IMR-90 (cell line): ENCODE measurements at regions not wholly inside any gene's neighbourhood (a gene's known extent, or its start where the extent isn't known, plus 50 kb on each side); places are given as distances from the start of the nearest gene placed in this dataset.

ENCODE experiments used
- ATAC-seq: fragments of 200-7000 bp; cut with Tn5 transposase; 2 replicates; pipeline ENCODE4 v1.9.1; 2020; ENCODE audit warnings: low read depth, mild to moderate bottlenecking, moderate library complexity
- BruUV-seq: library from RNA; stranded (reverse); fragments of 400-500 nt; replicated peaks from 2 replicates; lab custom pipeline; 2021; lab: Mats Ljungman, UMichigan
- CTCF ChIA-PET: fragments of 300-600 bp; formaldehyde crosslinking; extraction: SDS; loops from one replicate; lab custom pipeline; 2021; ENCODE audit warnings: antibody characterized with exemption; lab: Yijun Ruan, JAX
- POLR2A ChIA-PET: fragments of 300-600 bp; sonication (Branson Sonifier 250); formaldehyde crosslinking; loops from one replicate; lab custom pipeline; 2022; ENCODE audit warnings: antibody characterized with exemption; ENCODE audit not compliant: unreplicated experiment; lab: Charles Lee
- DNase-seq: peaks from one replicate; pipeline ENCODE4 v3.0.0; 2013
- H2AFZ ChIP-seq: replicated peaks from 2 replicates; pipeline ENCODE3; 2013; ENCODE audit warnings: low read length, mild to moderate bottlenecking; ENCODE audit not compliant: poor library complexity
- H2AK5ac ChIP-seq: 2 replicates; pipeline ENCODE4 v1.6.1; 2013; ENCODE audit warnings: low read depth, low read length, inconsistent platforms
- H2AK9ac ChIP-seq: replicated peaks from 2 replicates; pipeline ENCODE3; 2013; ENCODE audit warnings: mild to moderate bottlenecking, low read depth, low read length, moderate library complexity; ENCODE audit not compliant: poor library complexity
- H2BK120ac ChIP-seq: 2 replicates; pipeline ENCODE4 v1.6.1; 2013; ENCODE audit warnings: low read depth, low read length, inconsistent platforms
- H2BK15ac ChIP-seq: 3 replicates; pipeline ENCODE4 v1.6.1; 2013; ENCODE audit warnings: low read depth, low read length, inconsistent platforms
- H2BK20ac ChIP-seq: 2 replicates; pipeline ENCODE4 v1.6.1; 2013; ENCODE audit warnings: low read depth, mild to moderate bottlenecking, inconsistent platforms, low read length, moderate library complexity
- H2BK5ac ChIP-seq: 2 replicates; pipeline ENCODE4 v1.6.1; 2013; ENCODE audit warnings: mild to moderate bottlenecking, low read depth, low read length, inconsistent platforms; ENCODE audit not compliant: poor library complexity, severe bottlenecking
- H3K14ac ChIP-seq: replicated peaks from 2 replicates; pipeline ENCODE4 v1.6.1; 2013; ENCODE audit warnings: low read depth, low read length, inconsistent platforms
- H3K18ac ChIP-seq: 2 replicates; pipeline ENCODE4 v1.6.1; 2013; ENCODE audit warnings: low read depth, low read length, control low read depth
- H3K23ac ChIP-seq: 2 replicates; pipeline ENCODE4 v1.6.1; 2013; ENCODE audit warnings: low read depth, low read length, inconsistent platforms
- H3K27ac ChIP-seq: 2 replicates; pipeline ENCODE4 v1.5.1; 2013; ENCODE audit warnings: mild to moderate bottlenecking, control low read depth, low read length; ENCODE audit not compliant: insufficient read depth
- H3K27me3 ChIP-seq: 2 replicates; pipeline ENCODE4 v1.6.1; 2013; ENCODE audit warnings: low read length; ENCODE audit not compliant: control insufficient read depth, insufficient read depth
- H3K36me3 ChIP-seq: 2 replicates; pipeline ENCODE4 v1.6.1; 2013; ENCODE audit warnings: low read length, mixed read lengths; ENCODE audit not compliant: control insufficient read depth, insufficient read depth
- H3K4ac ChIP-seq: 2 replicates; pipeline ENCODE4 v1.6.1; 2013; ENCODE audit warnings: low read depth, low read length, inconsistent platforms
- H3K4me1 ChIP-seq: 2 replicates; pipeline ENCODE4 v1.6.1; 2013; ENCODE audit warnings: low read length, mixed read lengths; ENCODE audit not compliant: control insufficient read depth, insufficient read depth
- H3K4me2 ChIP-seq: 2 replicates; pipeline ENCODE4 v1.6.1; 2013; ENCODE audit warnings: low read depth, mild to moderate bottlenecking, control low read depth, low read length, moderate library complexity
- H3K4me3 ChIP-seq: 2 replicates; pipeline ENCODE4 v1.5.1; 2013; ENCODE audit warnings: low read depth, mild to moderate bottlenecking, control low read depth, low read length, moderate library complexity; ENCODE audit not compliant: insufficient read depth
- H3K56ac ChIP-seq: 2 replicates; pipeline ENCODE4 v1.6.1; 2013; ENCODE audit warnings: low read length, inconsistent platforms; ENCODE audit not compliant: insufficient read depth; ENCODE audit errors: extremely low read depth
- H3K79me1 ChIP-seq, 2 experiments: 2 replicates each; pipeline ENCODE4 v1.6.1; 2013; ENCODE audit warnings: low read length in 2 of 2, inconsistent platforms in 1 of 2, low read depth in 1 of 2
- H3K9ac ChIP-seq: 2 replicates; pipeline ENCODE4 v1.6.1; 2013; ENCODE audit warnings: low read depth, low read length, control low read depth
- H3K9me1 ChIP-seq: 2 replicates; pipeline ENCODE4 v1.6.1; 2013; ENCODE audit warnings: low read length, inconsistent platforms; ENCODE audit not compliant: insufficient read depth
- H3K9me3 ChIP-seq: 2 replicates; pipeline ENCODE4 v1.6.1; 2013; ENCODE audit warnings: low read length; ENCODE audit not compliant: control insufficient read depth, insufficient read depth
- H4K20me1 ChIP-seq: 2 replicates; pipeline ENCODE4 v1.6.1; 2013; ENCODE audit warnings: low read length, inconsistent platforms; ENCODE audit not compliant: insufficient read depth
- H4K5ac ChIP-seq: 2 replicates; pipeline ENCODE4 v1.6.1; 2013; ENCODE audit warnings: mild to moderate bottlenecking, low read depth, low read length, control low read depth
- H4K8ac ChIP-seq, 2 experiments: 2 replicates each; pipeline ENCODE4 v1.6.1; 2013; ENCODE audit warnings: low read depth in 2 of 2, low read length in 2 of 2, control low read depth in 1 of 2, inconsistent platforms in 1 of 2
- H4K91ac ChIP-seq: 2 replicates; pipeline ENCODE4 v1.6.1; 2013; ENCODE audit warnings: low read depth, low read length, inconsistent platforms; ENCODE audit not compliant: insufficient read depth
- BHLHE40 ChIP-seq: fragments of 150-350 bp; IDR thresholded peaks from 2 replicates; pipeline ENCODE4 v1.6.1; 2016; ENCODE audit warnings: mild to moderate bottlenecking, low read depth, low read length
- CEBPB ChIP-seq: IDR thresholded peaks from 2 replicates; pipeline ENCODE4 v1.6.1; 2012; ENCODE audit warnings: low read depth, low read length, improper control_type of control experiment
- CHD1 ChIP-seq: IDR thresholded peaks from 2 replicates; pipeline ENCODE4 v1.6.1; 2012; ENCODE audit warnings: low read depth, low read length, improper control_type of control experiment
- ELK1 ChIP-seq: fragments of 150-350 bp; IDR thresholded peaks from 2 replicates; pipeline ENCODE4 v1.6.1; 2016; ENCODE audit warnings: low read depth, mild to moderate bottlenecking, low read length, moderate library complexity, borderline replicate concordance
- FOS ChIP-seq: fragments of 150-350 bp; IDR thresholded peaks from 2 replicates; pipeline ENCODE4 v1.6.1; 2016; ENCODE audit warnings: low read depth, low read length
- MAFK ChIP-seq: IDR thresholded peaks from 2 replicates; pipeline ENCODE4 v1.6.1; 2012; ENCODE audit warnings: low read depth, low read length, improper control_type of control experiment
- MAZ ChIP-seq: IDR thresholded peaks from 2 replicates; pipeline ENCODE4 v1.6.1; 2012; ENCODE audit warnings: low read depth, mild to moderate bottlenecking, low read length, improper control_type of control experiment, moderate library complexity, borderline replicate concordance
- NFE2L2 ChIP-seq: fragments of 150-350 bp; IDR thresholded peaks from 2 replicates; pipeline ENCODE4 v1.6.1; 2016; ENCODE audit warnings: low read depth, mild to moderate bottlenecking, low read length
- USF2 ChIP-seq: fragments of 150-350 bp; IDR thresholded peaks from 2 replicates; pipeline ENCODE4 v1.6.1; 2017; ENCODE audit warnings: mild to moderate bottlenecking, antibody characterized with exemption, low read length, low read depth
- WGBS, 2 experiments: methylation state at CpG; one replicate each; pipeline versions ENCODE4 v1.1.5 to v1.1.7; 2013; ENCODE audit warnings: missing lambda C conversion rate in 2 of 2; ENCODE audit not compliant: insufficient read length in 1 of 2; ENCODE audit errors: extremely low coverage in 2 of 2; 5-methylcytosine and 5-hydroxymethylcytosine counted together
- dilution Hi-C: fragments of 300-500 bp; cut with HindIII; formaldehyde crosslinking; loops from one replicate; pipeline ENCODE4 v1.14.3; 2018; ENCODE audit warnings: low sequenced_read_pairs; ENCODE audit not compliant: unreplicated experiment
- in situ Hi-C: fragments of 300-500 bp; cut with MboI; formaldehyde crosslinking; loops from 3 replicates; pipeline ENCODE4 v1.14.3; 2019; ENCODE audit warnings: low sequenced_read_pairs, inconsistent platforms, mixed read lengths
- intact Hi-C: fragments of 100-400 bp; cut with micrococcal nuclease; formaldehyde crosslinking; loops from 2 replicates; pipeline ENCODE4 v1.10.0; 2022

DNA sequence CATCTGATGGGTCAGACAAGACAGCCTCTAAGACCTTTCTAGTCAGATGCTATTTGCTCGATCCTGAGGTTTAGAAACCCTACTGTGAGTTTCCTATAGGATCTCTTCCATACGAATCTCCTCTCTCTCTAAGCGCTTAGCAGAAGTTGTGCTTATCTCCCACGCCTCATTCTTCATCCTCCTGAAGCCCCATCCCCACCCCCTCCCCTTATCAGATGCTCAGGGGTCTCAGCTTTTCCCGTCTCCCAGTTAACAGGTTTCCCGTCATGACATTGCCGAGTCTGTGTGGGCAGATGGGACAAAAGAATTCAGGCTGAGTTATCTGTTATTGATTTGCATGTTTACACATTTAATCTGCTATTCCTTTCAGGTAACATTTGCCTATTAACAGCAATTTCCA, 99.0 kb upstream of the PIRT start:
- Histone ChIP-seq H4K20me1 (no peaks in the 10 kb centered on the region), H2AK5ac (no peak overlapping the region), H3K9me1 (no peaks in the 10 kb centered on the region), H3K23ac (no peak overlapping the region), H3K18ac (no peak overlapping the region), H4K8ac (no peak overlapping the region), H3K36me3 (no peaks in the 10 kb centered on the region), H3K79me1 (no peaks in the 10 kb centered on the region), H2BK120ac (no peak overlapping the region), H3K4me3 (no peak overlapping the region), H3K27ac (no peak overlapping the region), H2BK5ac (no peak overlapping the region), H3K9ac (no peak overlapping the region), H3K56ac (no peak overlapping the region), H2AFZ (no peak overlapping the region), H3K27me3 (no peaks in the 10 kb centered on the region), H4K91ac (no peak overlapping the region), H3K4me1 (no peaks in the 10 kb centered on the region), H3K4ac (no peak overlapping the region), H2BK20ac (no peak overlapping the region), H3K14ac (no peak overlapping the region), H4K5ac (no peak overlapping the region), H3K4me2 (no peak overlapping the region), H2AK9ac (no peak overlapping the region), H3K9me3 (peaks cover 18% of the 10 kb centered on the region), H2BK15ac (no peak overlapping the region)
- DNase-seq (no peak), ATAC-seq (no peak)
- in situ Hi-C loops: no loop called here
- ChIA-PET POLR2A (no interaction called here), CTCF (no interaction called here)
- no peak for TF ChIP-seq MAZ
- TF ChIP-seq FOS: no peak
- no peak for TF ChIP-seq ELK1
- TF ChIP-seq BHLHE40: no peak
- no peak for TF ChIP-seq USF2
- TF ChIP-seq CHD1: no peak
- TF ChIP-seq NFE2L2: no peak
- TF ChIP-seq CEBPB: no peak
- TF ChIP-seq MAFK: no peak
- intact Hi-C loops: no loop called here
- WGBS, 2 experiments: 0% methylated on average over 2 of the region's 7 CpGs; no CpG with 5 or more reads in 1 of the 2 experiments
- dilution Hi-C loops: no loop called here
- no TSS peak for BruUV-seq
